ENCODE measurements at regions not wholly inside any gene's neighbourhood (a gene's known extent, or its start where the extent isn't known, plus 50 kb on each side); places are given as distances from the start of the nearest gene placed in this dataset.

- DNase-seq: no peak
These were observed 463.3 kb upstream of the DMAC1 start for GRCh38 chr9:8262625-8263622.

DNA sequence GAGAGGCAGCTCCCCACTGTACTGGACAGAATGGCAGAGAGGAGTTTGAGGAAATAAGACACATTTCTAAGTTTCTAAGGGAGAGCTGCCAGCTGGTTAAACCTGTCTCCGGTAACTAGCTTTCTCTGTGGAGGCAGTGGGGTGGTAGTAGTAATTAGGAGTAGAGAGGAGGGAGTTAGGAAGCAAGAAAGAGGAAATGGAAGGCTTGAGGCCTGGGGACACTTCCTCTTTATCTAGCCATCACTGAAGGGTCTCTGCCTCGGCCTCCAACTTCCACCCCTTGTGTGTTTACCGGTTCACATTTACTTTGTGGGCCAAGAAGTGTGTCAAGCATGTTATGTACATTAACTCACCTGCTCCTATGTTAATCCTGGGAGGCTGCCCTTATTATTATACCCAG is 462.2 kb upstream of the DMAC1 start:
- DNase-seq: no peak

DNA sequence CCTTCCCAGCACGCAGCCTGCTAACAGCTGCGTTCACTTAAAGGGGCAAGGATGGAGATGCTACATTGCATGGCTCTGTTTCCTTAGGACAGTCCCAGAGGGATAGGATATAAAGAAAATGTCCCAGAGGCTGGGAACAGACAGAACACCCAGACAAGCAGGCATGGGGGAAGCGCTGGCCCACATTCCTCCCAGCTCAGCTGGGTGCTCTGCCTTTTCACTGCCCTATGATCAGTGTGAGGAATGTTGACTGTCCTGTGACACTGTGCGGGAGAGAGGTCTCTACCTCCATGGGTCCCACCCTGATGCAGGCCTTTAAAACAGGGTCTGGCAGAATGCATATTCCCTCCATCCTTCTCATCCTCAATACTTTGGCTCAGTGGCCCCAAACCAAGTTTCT is 459.4 kb upstream of the DMAC1 start:
- no peak for DNase-seq

DNA sequence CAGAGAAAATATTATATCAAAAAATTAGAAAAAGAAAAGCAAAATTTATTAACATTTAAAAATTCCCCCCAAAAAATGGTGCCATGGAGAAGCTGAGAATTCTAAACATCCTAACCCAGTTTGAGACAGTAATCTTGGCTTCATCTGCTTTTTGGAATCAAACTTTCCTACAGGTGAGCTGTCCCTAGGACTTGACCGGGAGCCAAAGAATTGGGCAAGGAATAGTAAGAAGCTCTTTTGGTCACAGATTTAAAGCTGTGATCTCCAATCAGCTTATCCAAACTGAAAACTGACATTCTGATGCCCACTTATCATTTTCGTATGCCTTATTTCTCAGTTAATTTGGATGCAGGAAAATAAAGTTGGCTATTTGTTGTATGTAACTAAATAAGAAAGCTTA is 457.3 kb upstream of the DMAC1 start:
- no peak for DNase-seq

GRCh38 chr9:8255850-8256249 is 456.3 kb upstream of the DMAC1 start:
- DNase-seq: no peak

- no peak for DNase-seq
These were observed 455.0 kb upstream of the DMAC1 start for GRCh38 chr9:8254541-8254940.

- no peak for DNase-seq
These were observed 452.9 kb upstream of the DMAC1 start for GRCh38 chr9:8252445-8252844.

DNA sequence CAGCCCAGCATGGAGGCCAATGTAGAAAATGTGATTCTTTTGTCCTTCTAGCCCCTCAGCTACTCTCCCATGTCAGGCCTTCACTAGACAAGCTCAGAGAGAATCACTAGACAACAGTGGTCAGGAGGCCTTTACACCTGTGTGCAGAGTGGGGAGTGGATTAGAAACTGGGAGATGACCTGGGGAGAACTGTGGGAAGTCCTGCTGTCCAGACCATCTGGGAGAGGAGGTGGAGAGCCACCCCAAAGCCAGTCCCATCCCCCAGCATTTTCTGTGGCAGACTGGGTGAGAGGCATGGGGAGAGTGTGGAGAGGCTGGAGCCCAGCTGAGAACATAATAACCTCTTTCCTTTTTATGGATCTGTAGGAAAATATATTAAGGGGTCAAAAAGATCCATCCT is 452.0 kb upstream of the DMAC1 start:
- DNase-seq: no peak

GRCh38 chr9:8244505-8245092 is 445.0 kb upstream of the DMAC1 start:
- no peak for DNase-seq

- DNase-seq: no peak
These were observed 441.6 kb upstream of the DMAC1 start for GRCh38 chr9:8241201-8241600.

DNA sequence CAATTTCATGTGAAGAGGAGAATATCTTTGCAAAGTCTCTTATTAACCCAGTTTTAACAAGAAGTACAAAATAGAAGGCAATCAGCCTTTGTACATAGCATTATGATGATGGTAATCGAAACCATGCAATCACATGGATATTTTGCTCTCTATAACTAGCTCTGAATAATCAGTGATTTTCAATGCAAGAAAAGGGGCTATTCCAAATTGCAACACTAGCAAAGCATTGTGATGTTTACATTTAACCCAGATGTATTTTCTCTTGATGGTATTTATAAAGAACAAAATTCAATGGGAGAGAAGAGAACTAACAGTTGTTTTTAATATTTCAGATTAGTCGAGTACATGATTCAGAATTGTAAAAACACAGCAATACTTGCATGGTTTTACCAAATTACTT is 437.5 kb upstream of the DMAC1 start:
- no peak for DNase-seq

DNA sequence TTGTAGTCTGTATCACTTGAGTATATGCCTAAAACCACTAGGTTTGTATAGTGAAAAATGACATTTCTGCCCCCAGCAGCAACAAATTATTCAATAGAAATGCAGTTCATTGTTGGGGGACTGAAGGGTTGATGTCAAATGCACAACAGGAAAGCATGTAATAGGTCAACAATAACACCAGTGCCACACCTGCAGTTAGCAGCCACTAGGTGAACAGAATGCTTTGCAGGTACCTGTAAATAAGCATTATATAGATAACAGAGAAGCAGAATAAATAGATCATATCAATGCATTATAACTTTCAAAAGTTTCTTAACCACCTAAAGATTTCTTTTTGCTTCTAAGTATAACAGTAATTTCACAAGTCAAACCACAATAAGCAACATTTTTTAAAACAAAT is 435.9 kb upstream of the DMAC1 start:
- DNase-seq: no peak

- DNase-seq: no peak
These were observed 434.7 kb upstream of the DMAC1 start for GRCh38 chr9:8234316-8234715.

DNA sequence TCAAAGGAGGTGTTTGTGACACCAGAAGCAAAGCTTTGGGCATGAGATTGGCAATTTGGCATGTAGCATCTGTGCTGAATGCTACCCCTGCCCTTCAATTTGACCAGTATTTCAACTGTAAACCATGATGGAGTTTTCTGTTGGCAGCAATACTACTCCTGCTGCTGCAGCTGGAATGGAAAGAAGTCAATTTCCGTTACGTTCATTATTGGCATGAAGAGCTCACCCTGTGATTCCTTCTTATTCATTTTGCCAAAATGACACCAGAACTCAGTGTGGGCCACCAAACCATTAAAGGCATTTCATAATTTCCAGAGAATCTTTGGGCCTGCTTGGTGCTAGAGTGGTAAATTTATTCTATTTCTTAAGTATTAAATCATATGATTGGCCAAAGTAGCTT is 433.1 kb upstream of the DMAC1 start:
- no peak for DNase-seq

DNA sequence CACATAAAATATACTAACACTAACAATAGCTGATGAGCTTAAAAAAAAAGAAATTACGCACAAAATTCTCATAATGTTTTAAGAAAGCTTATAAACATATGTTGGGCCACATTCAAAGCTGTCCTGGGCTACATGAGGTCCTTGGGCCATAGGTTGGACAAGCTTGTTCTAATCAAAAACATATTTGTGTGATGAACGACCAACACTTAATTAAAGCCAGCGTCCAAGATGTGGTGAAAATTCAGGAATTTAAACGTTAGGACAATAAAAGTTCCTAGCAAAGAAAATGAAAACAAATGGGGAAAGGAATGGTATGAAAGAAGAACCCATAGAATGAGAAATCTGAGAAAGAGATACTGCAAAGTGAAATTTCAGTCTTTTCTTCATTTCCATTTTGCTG is 429.6 kb upstream of the DMAC1 start:
- DNase-seq: no peak

GRCh38 chr9:8224381-8224801 is 424.8 kb upstream of the DMAC1 start:
- DNase-seq: no peak

DNA sequence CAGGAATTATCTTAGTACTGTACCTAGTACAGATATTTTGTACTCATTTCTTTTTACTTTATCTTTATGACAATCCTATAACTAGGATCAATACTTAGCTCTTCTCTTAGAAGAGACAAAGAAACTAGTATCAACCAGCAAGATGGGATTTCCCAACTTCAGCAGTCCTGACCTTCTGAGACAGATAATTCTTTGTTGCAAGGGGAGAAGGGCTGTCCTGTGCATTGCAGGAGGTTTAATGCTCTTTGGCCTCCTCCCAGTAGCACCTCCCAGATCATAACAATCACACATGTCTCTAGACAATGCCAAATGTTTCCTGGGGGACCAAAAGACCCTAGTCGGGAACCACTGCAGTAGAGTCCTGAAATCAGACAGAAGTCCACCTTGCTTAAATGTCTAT is 424.3 kb upstream of the DMAC1 start:
- DNase-seq: no peak

DNA sequence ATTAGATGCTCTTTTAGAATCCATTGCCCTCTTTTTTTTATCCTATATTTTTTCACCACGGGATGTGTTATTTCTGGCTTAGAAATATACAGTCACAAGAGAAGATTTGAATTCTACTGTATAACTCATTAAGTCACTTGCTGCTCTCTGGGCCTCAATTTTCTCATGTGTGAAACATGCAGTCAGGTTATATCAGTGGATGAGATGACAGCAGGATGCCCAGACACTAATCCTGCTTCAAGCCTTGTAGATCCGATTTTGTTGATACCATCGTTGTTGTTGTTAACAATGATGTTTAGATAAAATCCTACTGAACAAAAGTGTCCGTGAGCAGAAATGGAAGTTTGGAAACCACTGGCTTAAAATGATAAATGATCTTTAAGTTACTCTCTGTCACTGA is 421.9 kb upstream of the DMAC1 start:
- no peak for DNase-seq

DNA sequence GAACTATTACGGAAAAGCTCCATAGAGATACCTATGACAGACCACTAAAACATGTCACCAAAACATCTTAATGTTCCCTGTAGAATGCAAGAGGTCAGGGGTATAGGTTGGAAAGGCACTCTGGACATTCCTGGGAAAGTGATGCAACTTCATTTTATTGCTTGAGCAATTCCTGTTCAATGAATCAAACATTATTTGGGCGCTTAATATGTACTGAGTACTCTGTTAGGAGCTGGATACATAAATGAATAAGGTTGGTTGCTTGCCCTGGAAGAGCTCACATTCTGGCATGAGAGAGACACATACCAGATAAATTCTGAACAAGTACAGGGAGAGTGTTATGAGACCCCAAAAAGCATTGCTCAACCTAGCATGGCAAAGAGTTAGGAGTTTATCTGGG is 408.9 kb upstream of the DMAC1 start:
- DNase-seq: no peak

DNA sequence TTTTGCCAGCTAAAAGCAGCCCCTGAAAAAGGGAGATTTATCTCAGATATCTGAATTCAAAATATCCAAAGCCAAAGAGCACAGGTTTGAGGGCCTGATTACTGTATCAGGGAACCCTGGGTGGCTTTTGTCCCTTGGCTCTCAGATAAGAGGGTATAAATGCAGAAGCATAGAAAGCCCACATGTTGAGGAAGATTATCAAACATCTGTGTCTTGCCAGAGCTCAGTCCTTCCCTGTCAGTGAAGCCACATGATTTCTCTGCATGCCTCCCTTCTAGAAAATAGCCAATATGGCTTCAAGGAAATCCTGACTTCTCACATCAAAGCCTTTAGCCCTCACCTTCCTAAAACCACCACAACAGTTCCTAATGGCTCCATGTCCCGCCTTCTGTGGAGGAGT is 408.0 kb upstream of the DMAC1 start:
- no peak for DNase-seq

- no peak for DNase-seq
These were observed 407.1 kb upstream of the DMAC1 start for GRCh38 chr9:8206720-8207119.

- DNase-seq: no peak
These were observed 406.0 kb upstream of the DMAC1 start for GRCh38 chr9:8205576-8205975.

DNA sequence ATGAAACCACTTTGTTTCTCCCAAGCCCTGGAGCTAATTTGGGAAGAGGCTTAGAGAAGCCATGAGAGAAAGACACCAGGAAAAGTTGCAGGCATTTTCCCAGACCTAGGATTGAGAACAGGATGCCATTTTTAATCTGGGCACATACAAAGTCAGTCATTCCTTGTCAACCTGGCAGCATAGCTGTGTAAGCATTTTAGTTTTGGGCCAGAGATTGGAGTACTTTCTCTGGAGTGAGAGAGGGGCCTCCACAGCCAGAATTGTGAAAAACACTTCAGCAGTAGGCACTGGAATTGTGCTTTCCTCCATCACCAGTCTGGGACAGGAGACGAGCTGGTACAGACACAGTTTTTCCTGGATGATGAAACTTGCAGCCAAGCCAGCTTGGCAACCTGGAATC is 390.3 kb upstream of the DMAC1 start:
- no peak for DNase-seq

DNA sequence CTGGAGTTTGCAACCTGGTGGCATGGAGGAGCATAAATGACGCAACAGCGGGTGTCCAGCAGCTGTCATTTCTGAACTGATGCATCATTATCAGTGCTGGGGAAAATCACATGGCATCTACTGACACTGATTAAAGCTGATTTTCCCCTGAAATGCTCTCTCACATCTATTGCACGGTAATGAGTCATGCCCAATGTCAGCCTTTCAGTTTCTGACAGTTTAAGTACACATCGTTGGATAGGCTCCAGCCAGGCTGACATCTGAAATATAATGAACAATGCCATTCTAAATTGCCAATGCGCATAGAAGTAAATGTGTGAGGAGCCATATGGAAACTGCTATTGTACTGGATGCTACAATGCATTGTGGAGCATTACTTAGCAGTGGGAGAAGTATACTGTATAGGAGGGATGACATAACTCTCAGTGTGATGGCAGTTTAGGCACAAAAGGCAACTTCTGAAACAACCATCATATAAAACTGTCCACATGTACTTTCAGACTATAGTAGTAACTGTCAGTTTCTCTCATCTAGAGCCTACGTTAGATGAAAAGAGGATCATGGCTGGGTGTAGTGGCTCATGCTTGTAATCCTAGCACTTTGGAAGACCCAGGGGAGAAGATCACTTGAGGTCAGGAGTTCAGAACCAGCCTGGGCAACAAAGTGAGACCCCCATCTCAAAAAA is 389.3 kb upstream of the DMAC1 start:
- no peak for DNase-seq

All from activated CD4-positive, alpha-beta T cell treated with anti-CD3 and anti-CD28 coated beads for 1 hour (primary cell).